Fibroblast of skin of right quadriceps (primary cell): ENCODE measurements at regions not wholly inside any gene's neighbourhood (a gene's known extent, or its start where the extent isn't known, plus 50 kb on each side); places are given as distances from the start of the nearest gene placed in this dataset.
"Not testable (repeated sequence)": the region's sequence is repeated elsewhere in the genome, so short reads cannot be mapped to it uniquely, and the experiment has no call there.

Experiments used
- DNase-seq: peaks from one replicate; pipeline ENCODE4 v3.0.0-alpha.2; 2013

- DNase-seq: no peak
Measured at GRCh38 chr16:59455497-59455896, 721.4 kb upstream of the GOT2 start.

- DNase-seq: not testable (repeated sequence)
Measured at GRCh38 chr16:59450513-59450912, 716.4 kb upstream of the GOT2 start.

GRCh38 chr16:59440502-59440901 lies 706.4 kb upstream of the GOT2 start:
- no peak for DNase-seq

- DNase-seq: no peak
Measured at GRCh38 chr16:59432896-59433295, 698.8 kb upstream of the GOT2 start.

- DNase-seq: no peak
Measured at GRCh38 chr16:59432276-59432675, 698.2 kb upstream of the GOT2 start.

GRCh38 chr16:59424714-59425273 lies 690.7 kb upstream of the GOT2 start:
- DNase-seq: no peak

GRCh38 chr16:59411961-59412841 lies 678.1 kb upstream of the GOT2 start:
- peak; percentile 10 for DNase-seq

GRCh38 chr16:59410451-59410850 lies 676.3 kb upstream of the GOT2 start:
- no peak for DNase-seq

- no peak for DNase-seq
Measured at GRCh38 chr16:59405802-59406201, 671.7 kb upstream of the GOT2 start.

- DNase-seq: no peak
Measured at GRCh38 chr16:59404509-59404908, 670.4 kb upstream of the GOT2 start.

- DNase-seq: no peak
Measured at GRCh38 chr16:59400830-59401229, 666.7 kb upstream of the GOT2 start.

- no peak for DNase-seq
Measured at GRCh38 chr16:59397638-59398037, 663.5 kb upstream of the GOT2 start.

GRCh38 chr16:59394526-59394925 lies 660.4 kb upstream of the GOT2 start:
- DNase-seq: no peak

- no peak for DNase-seq
Measured at GRCh38 chr16:59392911-59393310, 658.8 kb upstream of the GOT2 start.

- DNase-seq: no peak
Measured at GRCh38 chr16:59391617-59392364, 657.7 kb upstream of the GOT2 start.

- DNase-seq: peak; percentile 85
Measured at GRCh38 chr16:59385959-59386358, 651.8 kb upstream of the GOT2 start.

- DNase-seq: no peak
Measured at GRCh38 chr16:59385491-59385890, 651.4 kb upstream of the GOT2 start.

GRCh38 chr16:59373632-59374031 lies 639.5 kb upstream of the GOT2 start:
- no peak for DNase-seq

- DNase-seq: no peak
Measured at GRCh38 chr16:59370717-59371116, 636.6 kb upstream of the GOT2 start.

- DNase-seq: no peak
Measured at GRCh38 chr16:59369523-59369922, 635.4 kb upstream of the GOT2 start.

- DNase-seq: no peak
Measured at GRCh38 chr16:59368586-59368985, 634.5 kb upstream of the GOT2 start.

GRCh38 chr16:59356709-59357108 lies 622.6 kb upstream of the GOT2 start:
- no peak for DNase-seq

- DNase-seq: no peak
Measured at GRCh38 chr16:59356144-59356543, 622.0 kb upstream of the GOT2 start.

GRCh38 chr16:59355704-59356103 lies 621.6 kb upstream of the GOT2 start:
- no peak for DNase-seq
